ENCODE measurements at regions not wholly inside any gene's neighbourhood (a gene's known extent, or its start where the extent isn't known, plus 50 kb on each side); places are given as distances from the start of the nearest gene placed in this dataset.

DNA sequence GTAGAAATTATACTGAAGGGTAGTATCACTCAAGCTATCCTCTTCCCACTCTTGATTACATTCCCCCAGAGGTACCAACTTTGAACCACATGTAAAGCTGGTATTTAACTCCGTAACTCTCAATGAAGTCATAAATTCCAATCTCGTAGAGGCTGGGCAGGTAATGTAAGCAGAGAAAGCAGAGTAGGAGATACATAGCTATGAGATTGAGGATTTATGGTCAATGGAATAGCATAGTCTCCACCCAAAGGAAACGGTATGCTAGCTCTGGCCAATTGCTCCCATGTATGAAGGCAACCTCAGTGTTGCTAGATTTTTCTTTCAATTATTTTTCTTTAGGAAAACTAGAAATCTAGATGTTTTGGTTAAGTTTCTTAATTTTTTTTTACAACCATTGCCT is 163.1 kb upstream of the NRIP1 start:
- H3K4me3 ChIP-seq = no peak overlapping the region
- no peak for DNase-seq (ENCODE audit: low spot score)
- no peak overlapping the region for H3K27ac ChIP-seq
- TF ChIP-seq, protein P1, sequence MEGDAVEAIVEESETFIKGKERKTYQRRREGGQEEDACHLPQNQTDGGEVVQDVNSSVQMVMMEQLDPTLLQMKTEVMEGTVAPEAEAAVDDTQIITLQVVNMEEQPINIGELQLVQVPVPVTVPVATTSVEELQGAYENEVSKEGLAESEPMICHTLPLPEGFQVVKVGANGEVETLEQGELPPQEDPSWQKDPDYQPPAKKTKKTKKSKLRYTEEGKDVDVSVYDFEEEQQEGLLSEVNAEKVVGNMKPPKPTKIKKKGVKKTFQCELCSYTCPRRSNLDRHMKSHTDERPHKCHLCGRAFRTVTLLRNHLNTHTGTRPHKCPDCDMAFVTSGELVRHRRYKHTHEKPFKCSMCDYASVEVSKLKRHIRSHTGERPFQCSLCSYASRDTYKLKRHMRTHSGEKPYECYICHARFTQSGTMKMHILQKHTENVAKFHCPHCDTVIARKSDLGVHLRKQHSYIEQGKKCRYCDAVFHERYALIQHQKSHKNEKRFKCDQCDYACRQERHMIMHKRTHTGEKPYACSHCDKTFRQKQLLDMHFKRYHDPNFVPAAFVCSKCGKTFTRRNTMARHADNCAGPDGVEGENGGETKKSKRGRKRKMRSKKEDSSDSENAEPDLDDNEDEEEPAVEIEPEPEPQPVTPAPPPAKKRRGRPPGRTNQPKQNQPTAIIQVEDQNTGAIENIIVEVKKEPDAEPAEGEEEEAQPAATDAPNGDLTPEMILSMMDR (IDR thresholded peaks at IDR 0.05) = no peak

DNA sequence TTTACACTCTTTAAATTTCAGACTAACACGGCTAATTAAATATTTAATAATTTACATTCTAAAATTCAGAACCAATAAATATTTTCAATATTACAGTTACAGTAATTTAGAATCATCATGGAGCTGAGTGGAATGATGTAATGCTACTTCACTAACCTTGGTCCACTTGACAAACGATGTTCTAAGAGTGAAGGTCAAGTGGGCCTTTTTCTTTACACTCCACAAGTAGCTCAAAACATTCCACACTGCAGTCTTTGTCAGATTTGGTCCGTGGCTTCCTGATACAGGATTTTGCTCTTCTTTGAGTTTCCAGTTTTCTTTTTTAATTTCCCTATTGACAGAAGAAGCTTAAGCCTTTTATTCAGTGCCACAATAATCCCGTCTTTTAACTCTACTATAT is 164.6 kb upstream of the NRIP1 start:
- no peak for DNase-seq (ENCODE audit: low spot score)
- H3K27ac ChIP-seq = no peak overlapping the region
- TF ChIP-seq, protein P1 (IDR thresholded peaks at IDR 0.05) = no peak
- no peak overlapping the region for H3K4me3 ChIP-seq

DNA sequence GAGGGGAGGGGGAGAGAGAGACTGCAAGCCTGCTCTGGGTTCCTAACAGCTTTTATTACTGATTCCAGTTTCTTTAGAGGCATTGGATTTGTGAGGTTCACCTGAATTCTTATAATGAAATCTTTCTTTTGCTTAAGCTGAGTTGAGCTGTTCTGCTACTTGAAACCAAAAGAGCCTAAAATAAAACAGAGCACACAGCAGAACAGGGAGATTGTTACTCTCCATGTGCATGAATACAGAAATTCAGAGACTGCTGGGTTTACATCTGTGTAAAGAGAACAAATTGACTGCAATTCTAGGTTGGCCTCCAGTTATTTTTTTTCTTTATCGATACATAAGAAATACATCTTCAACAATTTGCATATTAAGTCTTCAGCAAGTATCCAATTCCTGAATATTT is 168.8 kb upstream of the NRIP1 start:
- TF ChIP-seq, protein P1 (IDR thresholded peaks at IDR 0.05) = no peak
- H3K27ac ChIP-seq = no peak overlapping the region
- DNase-seq (ENCODE audit: low spot score) = no peak
- no peak overlapping the region for H3K4me3 ChIP-seq

- Histone ChIP-seq H3K27ac (no peak overlapping the region), H3K4me3 (no peak overlapping the region)
- TF ChIP-seq, protein P1 (IDR thresholded peaks at IDR 0.05) = no peak
These were observed 171.3 kb upstream of the NRIP1 start for GRCh38 chr21:15236111-15236510.

DNA sequence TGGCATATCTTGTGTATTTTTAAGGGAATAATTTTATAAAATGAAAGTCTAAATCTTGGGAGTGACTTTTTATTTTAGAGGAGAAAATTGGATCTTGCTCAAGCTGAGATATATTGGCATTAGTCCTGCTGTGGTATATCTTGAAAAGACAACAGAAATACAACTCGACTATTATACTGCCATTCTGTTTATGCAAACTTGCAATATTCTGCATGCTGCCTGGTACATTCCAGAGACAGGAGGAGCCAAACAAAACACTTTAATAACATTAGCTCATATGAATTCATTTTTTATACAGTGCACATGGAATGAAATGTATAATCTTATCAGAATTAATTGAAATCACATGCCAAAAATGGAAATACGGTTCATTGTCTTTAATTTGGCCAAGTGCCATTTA is 176.0 kb upstream of the NRIP1 start:
- DNase-seq (ENCODE audit: low spot score) = no peak
- TF ChIP-seq, protein P1 (IDR thresholded peaks at IDR 0.05) = no peak
- H3K4me3 ChIP-seq = no peak overlapping the region
- H3K27ac ChIP-seq = no peak overlapping the region

More at GRCh38 chr21:15236111-15236510, 171.3 kb upstream of the NRIP1 start:
- no peak for DNase-seq (ENCODE audit: low spot score)

- DNase-seq (ENCODE audit: low spot score) = no peak
- Histone ChIP-seq H3K27ac (no peak overlapping the region), H3K4me3 (no peak overlapping the region)
- TF ChIP-seq, protein P1 (IDR thresholded peaks at IDR 0.05) = no peak
These were observed 177.4 kb upstream of the NRIP1 start for GRCh38 chr21:15241997-15242736.

- Histone ChIP-seq H3K4me3 (no peak overlapping the region), H3K27ac (no peak overlapping the region)
- TF ChIP-seq, protein P1 (IDR thresholded peaks at IDR 0.05) = no peak
- no peak for DNase-seq (ENCODE audit: low spot score)
These were observed 178.1 kb upstream of the NRIP1 start for GRCh38 chr21:15242906-15243305.

Measured in coronary artery (tissue), 2 donors.